DMS153 treated with DMSO at 0.1 percent for 48 hours (cell line): ENCODE measurements at regions not wholly inside any gene's neighbourhood (a gene's known extent, or its start where the extent isn't known, plus 50 kb on each side); places are given as distances from the start of the nearest gene placed in this dataset.
"Not testable (repeated sequence)": the region's sequence is repeated elsewhere in the genome, so short reads cannot be mapped to it uniquely, and the experiment has no call there.

Source experiments
- DNase-seq: peaks from one replicate; lab custom pipeline; 2025; ENCODE audit not compliant: unreplicated experiment; lab: John Stamatoyannopoulos, UW

- DNase-seq = no peak
These were observed 332.3 kb upstream of the EPHA3 start for GRCh38 chr3:88775026-88775690.

DNA sequence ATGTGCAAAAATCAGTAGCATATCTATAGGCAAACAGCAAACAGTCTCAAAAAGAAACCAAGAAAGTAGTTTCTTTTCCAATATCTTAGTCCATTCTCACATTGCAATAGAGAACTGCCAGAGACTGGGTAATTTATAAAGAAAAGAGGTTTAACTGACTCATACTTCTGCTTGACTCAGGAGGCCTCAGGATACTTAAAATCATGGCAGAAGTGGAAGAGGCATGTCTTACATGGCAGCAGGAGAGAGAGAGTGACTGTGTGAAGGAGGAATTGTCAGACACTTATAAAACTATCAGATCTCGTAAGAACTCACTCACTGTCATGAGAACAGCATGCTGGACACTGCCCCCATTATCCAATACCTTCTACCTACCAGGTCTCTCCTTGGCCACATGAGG lies 327.9 kb upstream of the EPHA3 start:
- DNase-seq = no peak

DNA sequence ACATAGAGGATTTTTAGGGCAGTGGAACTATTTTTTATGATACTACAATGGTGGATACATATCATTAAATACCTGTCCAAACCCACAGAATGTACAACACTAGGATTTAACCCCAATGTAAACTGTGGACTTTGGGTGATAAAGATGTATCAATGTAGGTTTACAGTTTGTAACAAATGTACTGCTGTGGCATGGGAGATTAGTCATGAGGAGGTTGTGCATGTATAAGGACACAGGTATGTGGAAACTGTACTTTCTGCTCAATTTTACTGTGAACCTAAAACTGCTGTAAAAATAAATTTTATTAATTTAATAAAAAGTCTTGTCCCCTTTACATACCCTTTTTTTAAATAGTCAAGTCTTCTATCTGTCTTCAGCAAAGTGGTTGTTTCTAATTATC lies 322.5 kb upstream of the EPHA3 start:
- no peak for DNase-seq

DNA sequence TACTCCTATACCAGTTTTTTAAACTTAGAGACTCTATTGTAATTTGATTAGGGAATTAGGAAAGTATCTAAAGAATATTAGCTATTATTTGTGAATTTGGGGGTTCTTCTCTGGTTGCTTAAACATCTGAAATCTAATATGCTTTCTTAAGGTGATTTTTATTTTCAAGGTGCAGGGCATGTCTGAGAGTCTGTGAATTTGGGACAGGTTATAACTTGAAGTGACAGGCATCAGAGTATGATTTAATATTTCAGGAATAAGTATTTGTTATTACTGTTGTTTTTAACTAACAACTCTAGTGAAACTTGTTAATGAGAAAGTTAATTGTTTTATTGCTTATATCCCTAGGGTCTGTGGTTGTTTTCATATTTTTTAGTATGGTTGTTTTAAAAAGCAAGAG lies 321.6 kb upstream of the EPHA3 start:
- DNase-seq = no peak

DNA sequence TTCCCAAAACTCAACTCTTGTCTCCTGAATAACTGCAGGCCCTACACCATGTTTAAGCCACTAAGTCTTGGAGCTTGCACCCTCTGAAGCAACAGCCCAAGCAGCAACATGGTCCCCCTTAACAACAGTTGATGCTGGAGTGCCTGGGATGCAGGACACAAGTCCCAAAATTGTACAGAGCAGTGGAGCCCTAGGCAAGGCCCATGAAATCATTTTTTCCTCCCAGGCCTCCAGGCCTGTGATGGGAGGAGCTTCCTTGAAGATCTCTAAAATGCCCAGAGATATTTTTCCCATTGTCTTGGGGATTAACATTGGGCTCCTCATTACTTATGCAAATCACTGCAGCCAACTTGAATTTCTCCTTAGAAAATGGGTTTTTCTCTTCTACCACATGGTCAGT lies 311.9 kb upstream of the EPHA3 start:
- no peak for DNase-seq

GRCh38 chr3:88807491-88808105 lies 299.8 kb upstream of the EPHA3 start:
- DNase-seq = no peak

DNA sequence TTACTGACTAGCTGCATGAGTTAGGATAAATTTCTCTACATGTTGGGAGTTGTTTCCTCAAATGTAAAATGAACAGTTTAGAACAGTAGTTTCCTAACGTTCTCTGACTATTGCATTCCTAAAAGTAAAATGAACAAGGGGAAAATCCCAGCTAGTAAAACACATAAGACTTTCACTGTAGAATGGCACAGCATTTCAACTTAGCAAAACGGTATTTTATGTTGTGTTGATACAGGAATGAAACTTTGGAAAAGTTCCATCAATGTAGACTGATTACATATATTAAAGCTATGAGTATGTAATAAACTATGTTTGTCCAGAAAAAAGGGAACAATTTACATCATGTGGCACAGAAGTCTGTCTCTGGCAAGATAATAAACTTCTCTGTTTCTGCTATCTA lies 297.4 kb upstream of the EPHA3 start:
- no peak for DNase-seq

GRCh38 chr3:88810455-88810854 lies 297.0 kb upstream of the EPHA3 start:
- no peak for DNase-seq

DNA sequence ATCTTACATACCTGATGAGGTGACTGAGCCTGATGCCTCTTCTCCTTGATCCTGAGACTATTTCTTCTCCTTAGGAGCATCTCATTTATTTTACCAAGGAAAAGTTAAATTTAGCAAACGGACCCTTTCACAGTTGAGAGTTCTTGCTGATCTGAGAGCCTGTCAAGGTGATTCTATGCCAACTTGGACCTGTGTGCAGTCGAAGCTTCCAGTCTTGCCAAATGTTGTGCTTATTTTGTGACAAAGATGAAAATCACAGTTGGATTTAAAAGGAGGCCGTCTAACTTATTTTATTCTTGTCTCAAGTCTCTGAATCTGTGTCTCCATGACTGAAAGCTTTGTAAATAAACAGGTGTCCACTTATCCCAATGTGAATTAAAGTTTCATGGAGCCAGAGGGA lies 296.3 kb upstream of the EPHA3 start:
- no peak for DNase-seq

DNA sequence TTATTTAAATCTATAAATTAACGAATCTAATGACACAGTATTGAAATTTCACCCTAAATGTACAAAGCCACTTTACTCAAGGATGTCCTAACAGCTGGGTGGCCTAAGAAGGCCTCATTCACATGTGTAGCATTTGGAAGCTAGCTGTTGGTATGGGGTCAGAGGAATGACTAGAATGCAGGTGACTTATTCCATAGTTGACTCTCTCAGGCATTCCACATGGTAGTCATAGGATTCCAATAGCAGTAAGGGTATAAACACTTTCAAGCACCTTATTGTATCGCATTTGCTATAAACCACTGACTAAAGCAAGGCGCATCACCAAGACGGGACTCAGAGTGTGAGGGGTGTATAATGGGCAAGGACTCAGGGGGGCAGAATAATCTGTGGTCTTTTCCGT lies 294.8 kb upstream of the EPHA3 start:
- no peak for DNase-seq

- no peak for DNase-seq
These were observed 291.0 kb upstream of the EPHA3 start for GRCh38 chr3:88816445-88816844.

DNA sequence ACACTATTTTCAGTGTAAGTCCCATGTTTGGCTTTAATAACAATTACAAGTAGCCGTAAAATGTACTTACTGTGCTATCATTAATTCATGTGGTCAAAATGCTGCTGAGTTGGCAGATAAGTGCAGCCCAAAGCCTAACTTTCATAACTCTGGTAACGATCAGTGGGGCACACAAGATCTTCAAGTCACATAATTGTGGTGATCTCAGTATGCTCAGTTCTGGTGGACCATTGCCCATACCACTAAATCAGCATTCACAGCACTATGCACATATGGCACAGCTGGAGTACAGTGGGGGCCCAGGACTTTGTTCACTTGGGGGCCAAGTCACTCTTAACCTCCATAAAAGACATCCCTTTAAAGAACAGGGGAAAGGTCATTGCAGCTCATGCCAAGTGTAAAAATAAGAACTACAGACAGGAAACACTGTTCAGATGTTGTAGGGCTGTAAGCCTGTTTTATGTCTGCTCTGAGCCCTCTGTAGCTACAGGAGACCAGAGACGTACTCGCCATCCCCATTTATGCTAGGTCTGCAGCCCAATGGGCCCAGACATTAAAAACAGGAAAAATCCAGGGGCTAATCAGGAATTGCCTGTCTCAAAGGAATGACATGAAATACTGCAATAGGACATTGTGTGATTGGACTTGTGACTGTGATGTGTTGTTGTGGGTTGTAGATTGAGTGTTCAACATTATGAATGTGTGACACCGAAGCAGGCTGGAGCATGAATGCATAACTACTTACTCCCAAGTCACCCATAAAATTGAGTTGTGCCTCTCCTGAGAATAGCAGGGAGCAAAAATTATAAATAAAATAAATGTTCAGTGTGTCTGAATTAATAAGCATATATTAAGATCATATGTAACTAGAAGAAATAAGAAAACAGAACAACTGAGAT lies 282.5 kb upstream of the EPHA3 start:
- DNase-seq = no peak

DNA sequence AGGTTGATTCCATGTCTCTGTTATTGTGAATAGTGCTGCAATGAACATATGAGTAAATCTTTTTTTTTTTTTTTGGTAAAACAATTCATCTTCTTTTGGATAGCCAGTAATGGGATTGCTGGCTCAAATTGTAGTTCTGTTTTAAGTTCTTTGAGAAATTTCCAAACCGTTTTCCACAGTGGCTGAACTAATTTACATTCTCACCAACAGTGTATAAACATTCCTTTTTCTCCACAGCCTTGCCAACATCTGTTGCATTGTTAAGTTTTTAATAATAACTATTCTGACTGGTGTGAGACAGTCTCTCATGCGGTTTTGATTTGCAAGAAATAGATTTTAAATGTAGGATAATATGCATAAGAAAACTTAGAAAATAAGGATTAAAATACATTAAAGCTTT lies 279.0 kb upstream of the EPHA3 start:
- DNase-seq = no peak

- DNase-seq = no peak
These were observed 254.8 kb upstream of the EPHA3 start for GRCh38 chr3:88852606-88853005.

DNA sequence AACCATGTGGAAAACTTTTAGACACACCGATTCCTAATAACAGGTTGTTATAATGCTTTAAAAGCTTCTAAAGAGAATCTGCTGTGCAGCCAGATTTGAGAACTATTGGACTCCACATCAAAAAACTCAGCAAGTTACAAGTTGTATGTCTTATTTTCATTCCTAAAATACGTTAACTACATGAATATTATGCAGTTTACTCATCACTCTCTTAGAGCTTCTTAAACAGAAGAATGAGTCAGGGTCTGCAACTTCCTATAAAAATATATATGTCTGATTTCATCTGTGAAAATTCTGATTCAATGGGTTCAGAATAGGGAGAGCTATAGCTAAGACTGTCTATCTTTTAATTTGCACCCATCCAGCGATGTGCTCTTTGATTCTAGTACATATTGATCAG lies 244.2 kb upstream of the EPHA3 start:
- no peak for DNase-seq

DNA sequence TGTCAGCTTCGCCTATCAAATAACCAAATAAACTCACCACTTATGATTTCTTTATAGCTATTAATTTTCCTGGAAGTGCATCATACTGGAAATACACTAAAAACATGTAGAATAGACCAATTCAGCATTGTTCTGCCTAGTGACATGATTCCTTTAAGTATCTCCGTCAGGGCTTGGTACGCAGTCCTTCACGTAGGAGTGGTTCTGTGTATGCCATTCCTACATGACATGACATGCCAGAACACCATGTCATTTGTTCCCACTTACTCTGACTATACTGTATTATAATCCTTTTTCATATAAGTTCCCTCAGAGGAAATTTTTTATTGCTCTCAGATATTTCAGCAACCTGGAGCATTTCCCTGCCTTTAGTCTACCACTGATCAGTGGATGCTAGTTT lies 230.7 kb upstream of the EPHA3 start:
- DNase-seq = no peak

GRCh38 chr3:88879905-88880304 lies 227.5 kb upstream of the EPHA3 start:
- DNase-seq = no peak

DNA sequence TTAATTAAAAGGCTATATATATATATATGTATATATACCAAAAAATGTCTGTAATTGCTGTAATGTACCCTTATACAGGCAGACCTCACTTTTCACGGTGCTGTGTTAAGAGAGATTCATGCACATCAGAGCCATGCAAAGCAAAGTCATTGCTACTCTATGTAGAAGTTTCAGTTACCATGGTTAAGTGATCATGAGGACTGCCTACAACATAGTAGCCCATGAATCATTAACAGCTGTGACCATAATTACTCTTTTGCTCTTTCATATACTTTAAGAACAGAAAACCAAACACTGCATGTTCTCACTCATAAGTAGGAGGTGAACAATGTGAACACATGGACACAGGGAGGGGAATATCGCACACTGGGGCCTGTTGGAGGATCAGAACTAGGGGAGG lies 225.3 kb upstream of the EPHA3 start:
- no peak for DNase-seq

DNA sequence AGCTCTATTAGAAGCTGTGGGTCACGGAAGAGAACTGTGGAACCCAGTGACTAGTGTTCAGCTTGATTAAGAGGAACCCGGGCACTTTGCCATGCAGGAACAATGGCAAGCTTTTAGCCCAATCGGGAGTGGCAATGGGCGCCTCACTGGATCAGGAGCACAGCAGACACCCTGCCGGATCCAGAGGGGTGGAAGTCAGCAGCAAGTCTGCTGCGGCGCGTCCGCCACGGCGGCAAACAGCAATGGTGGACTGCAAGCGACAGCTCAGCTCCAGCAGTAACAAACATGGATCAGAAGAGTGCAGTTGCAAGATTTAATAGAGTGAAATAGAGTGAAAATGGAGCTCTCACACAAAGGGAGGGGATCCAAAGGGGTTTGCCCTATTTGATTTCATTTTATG lies 220.8 kb upstream of the EPHA3 start:
- not testable (repeated sequence) for DNase-seq

GRCh38 chr3:88896026-88896425 lies 211.4 kb upstream of the EPHA3 start:
- DNase-seq = no peak

- no peak for DNase-seq
These were observed 195.0 kb upstream of the EPHA3 start for GRCh38 chr3:88912294-88912877.

DNA sequence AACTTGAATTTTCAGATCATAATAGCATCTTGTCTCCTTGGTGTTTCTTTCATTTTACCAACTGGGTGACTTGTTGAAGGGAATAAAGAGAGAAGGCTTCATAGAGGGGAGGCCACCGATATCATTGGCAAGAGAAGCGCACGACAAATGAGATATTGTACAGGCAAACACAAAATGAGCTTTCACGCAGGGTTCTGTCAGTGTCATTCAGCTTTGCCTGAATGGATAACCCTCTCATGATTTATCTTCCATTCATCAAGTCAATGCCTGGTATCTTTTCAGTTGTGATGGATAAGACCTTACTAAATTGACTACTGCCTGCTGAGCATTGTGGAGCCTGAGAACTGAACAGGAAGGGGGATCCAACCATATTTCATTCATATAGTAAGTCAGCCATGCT lies 188.6 kb upstream of the EPHA3 start:
- no peak for DNase-seq
